ENCODE measurements at regions not wholly inside any gene's neighbourhood (a gene's known extent, or its start where the extent isn't known, plus 50 kb on each side); places are given as distances from the start of the nearest gene placed in this dataset.

GRCh38 chr11:70523384-70524095 is 125.2 kb downstream of the CTTN start:
- no TSS peak for BruUV-seq (replicated peaks)
- no peak overlapping the region for H2AFZ ChIP-seq (ENCODE audit: low read depth, low read length)
- no peak for ATAC-seq
- H3K79me2 ChIP-seq (ENCODE audit: control insufficient read depth, insufficient read depth, low read length), result no peaks in the 10 kb centered on the region
- under 1% methylated on average over 14 of the region's 15 CpGs for WGBS (ENCODE audit: insufficient coverage, low coverage, missing lambda C conversion rate)
- intact Hi-C loops (cut with micrococcal nuclease) (no loop called here), in situ Hi-C loops (cut with MboI) (loop anchor here (25.0 kb wide), 1 partner anchor 539 kb away; no protein-coding TSS in a partner anchor)
- DNase-seq (ENCODE audit: extremely low read depth in 1 of 4, low spot score in 3 of 4), result no peak
- TF ChIP-seq XRCC4 (IDR thresholded peaks at IDR 0.05; ENCODE audit: extremely low read depth, insufficient read depth, insufficient read length) (no peak), TEAD1 (CRISPR knock-in tag; IDR thresholded peaks at IDR 0.05) (no peak), ZNF124 (CRISPR knock-in tag; IDR thresholded peaks at IDR 0.05) (no peak), ETV5 (CRISPR knock-in tag; IDR thresholded peaks at IDR 0.05; ENCODE audit: low read depth) (no peak), ZNF263 (CRISPR knock-in tag; IDR thresholded peaks at IDR 0.05; ENCODE audit: borderline replicate concordance) (no peak), TCF7 (IDR thresholded peaks at IDR 0.05; ENCODE audit: borderline replicate concordance) (no peak), MEF2D (tag; conservative IDR thresholded peaks at IDR 0.05; ENCODE audit: low read depth) (no peak), ZKSCAN8 (CRISPR knock-in tag; IDR thresholded peaks at IDR 0.05) (no peak), ZNF695 (CRISPR knock-in tag; IDR thresholded peaks at IDR 0.05) (no peak), NFE2 (IDR thresholded peaks at IDR 0.05; ENCODE audit: low read depth) (no peak), ELF4 (CRISPR knock-in tag; IDR thresholded peaks at IDR 0.05) (no peak), ZNF354B (CRISPR knock-in tag; IDR thresholded peaks at IDR 0.05) (no peak)
- no peaks in the 10 kb centered on the region for H3K9me3 ChIP-seq (replicated peaks; ENCODE audit: control insufficient read depth, insufficient read depth, low read depth, low read length)
- no peaks in the 10 kb centered on the region for H3K36me3 ChIP-seq (ENCODE audit: control insufficient read depth, insufficient read depth, low read length)
- ChIA-PET CTCF (ENCODE audit: low intra/inter-chr PET ratio) (no interaction called here), POLR2A (no interaction called here)
- H3K27ac ChIP-seq (ENCODE audit: extremely low read depth, low read depth, low read length), result no peak overlapping the region
- peaks cover 36 to 70% of the 10 kb centered on the region in 2 experiments for H3K27me3 ChIP-seq (ENCODE audit: control insufficient read depth in 2 of 2, insufficient read depth in 2 of 2, low read length in 2 of 2)
- H3K4me2 ChIP-seq (ENCODE audit: insufficient read depth, low read length), result no peak overlapping the region
- no peak overlapping the region for H3K4me3 ChIP-seq
- H3K9ac ChIP-seq (ENCODE audit: insufficient read depth in 1 of 2, low read depth in 2 of 2, low read length in 2 of 2), result no peak overlapping the region
- no peaks in the 10 kb centered on the region for H3K9me1 ChIP-seq (ENCODE audit: control insufficient read depth, insufficient read depth, low read length)
- 0 out of 2 replicates have a peak, but pooled peaks cover 9% of the 10 kb centered on the region for H4K20me1 ChIP-seq (replicated peaks; ENCODE audit: control insufficient read depth, insufficient read depth, low read length)
- FAIRE-seq, result no peak
- peaks cover 0 to 13% of the 10 kb centered on the region in 2 experiments; a peak in 2 of 5 replicates for H3K4me1 ChIP-seq (replicated peaks in 1 of 2; ENCODE audit: control insufficient read depth in 2 of 2, insufficient read depth in 2 of 2, low read length in 2 of 2)

Data from K562 (cell line).